ENCODE measurements at regions not wholly inside any gene's neighbourhood (a gene's known extent, or its start where the extent isn't known, plus 50 kb on each side); places are given as distances from the start of the nearest gene placed in this dataset.

DNA sequence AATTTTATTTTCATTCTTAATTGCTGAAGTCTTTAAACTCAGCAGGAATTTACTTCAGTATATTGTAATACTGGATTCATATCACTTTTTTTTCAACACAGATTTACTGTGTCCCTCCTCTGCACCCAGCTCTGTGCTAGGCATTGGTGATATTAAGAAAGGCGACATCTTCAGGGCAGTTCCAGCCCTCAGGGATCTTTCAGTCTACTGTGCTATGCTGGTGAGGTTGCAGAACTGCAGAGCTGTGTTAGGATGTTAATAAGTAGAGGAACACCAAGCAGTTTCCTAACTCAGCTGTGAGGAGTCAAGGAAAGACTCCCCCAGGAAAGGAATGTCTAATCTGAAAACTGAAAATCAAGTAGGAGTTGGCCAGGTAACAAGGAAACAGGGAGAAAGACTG lies 158.2 kb upstream of the NPY start:
- H3K27me3 ChIP-seq: no peaks in the 10 kb centered on the region
- DNase-seq: no peak
- H3K9ac ChIP-seq (ENCODE audit: low read depth in 2 of 2, low read length in 2 of 2): no peak overlapping the region
- H3K4me3 ChIP-seq: no peak overlapping the region
- intact Hi-C loops (cut with DNase I): no loop called here
- H3K9me3 ChIP-seq: no peaks in the 10 kb centered on the region
- H3K4me1 ChIP-seq: no peaks in the 10 kb centered on the region
- no peak for TF ChIP-seq CTCF (IDR thresholded peaks at IDR 0.05)
- H3K36me3 ChIP-seq: no peaks in the 10 kb centered on the region
- no peak overlapping the region for H3K27ac ChIP-seq

DNA sequence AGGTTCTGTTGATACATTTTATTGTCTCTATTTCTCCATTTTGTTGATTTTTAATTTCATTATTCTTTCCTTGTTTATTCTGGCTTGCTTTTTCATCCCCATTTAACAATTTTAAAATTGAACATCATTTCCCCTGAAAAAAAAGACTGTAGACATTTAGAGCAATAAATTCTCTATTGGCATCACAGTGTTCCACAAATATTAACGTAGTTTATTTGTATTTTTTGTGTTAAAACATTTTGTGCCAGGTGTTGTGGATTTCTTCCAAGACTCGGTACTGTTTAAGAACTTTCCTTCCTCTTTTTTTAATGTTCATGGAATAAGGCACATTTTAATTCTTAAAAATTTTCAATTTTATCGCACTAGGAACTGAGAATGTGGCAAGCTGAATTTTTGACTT lies 156.1 kb upstream of the NPY start:
- intact Hi-C loops (cut with DNase I): no loop called here
- H3K36me3 ChIP-seq: no peaks in the 10 kb centered on the region
- H3K27ac ChIP-seq: no peak overlapping the region
- H3K4me3 ChIP-seq: no peak overlapping the region
- no peak overlapping the region for H3K9ac ChIP-seq (ENCODE audit: low read depth in 2 of 2, low read length in 2 of 2)
- H3K9me3 ChIP-seq: no peaks in the 10 kb centered on the region
- H3K27me3 ChIP-seq: no peaks in the 10 kb centered on the region
- no peaks in the 10 kb centered on the region for H3K4me1 ChIP-seq
- no peak for DNase-seq
- TF ChIP-seq CTCF (IDR thresholded peaks at IDR 0.05): no peak

DNA sequence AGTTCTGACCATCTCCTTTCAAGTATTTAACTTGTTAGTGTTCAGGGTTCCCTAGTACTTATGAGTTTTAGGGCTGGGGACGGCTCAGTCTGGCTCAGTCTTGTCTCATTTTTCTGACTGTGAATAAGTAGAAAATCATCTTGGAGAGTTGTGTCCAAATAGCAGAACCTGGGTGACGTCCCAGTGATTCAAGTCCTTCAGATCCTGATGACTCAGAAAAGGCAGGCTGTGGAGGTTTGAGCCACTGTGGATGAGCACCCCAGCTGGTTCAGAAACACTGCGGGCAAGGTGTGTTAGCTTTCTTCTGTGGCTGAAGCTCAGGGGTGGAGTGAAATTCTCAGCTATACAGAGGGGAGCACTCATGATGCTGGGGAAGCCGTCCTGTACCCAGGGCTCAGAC lies 154.4 kb upstream of the NPY start:
- Histone ChIP-seq H3K9ac (ENCODE audit: low read depth in 2 of 2, low read length in 2 of 2) (no peak overlapping the region), H3K27me3 (no peaks in the 10 kb centered on the region), H3K9me3 (no peaks in the 10 kb centered on the region), H3K4me3 (no peak overlapping the region), H3K27ac (no peak overlapping the region), H3K4me1 (no peaks in the 10 kb centered on the region), H3K36me3 (no peaks in the 10 kb centered on the region)
- no peak for TF ChIP-seq CTCF (IDR thresholded peaks at IDR 0.05)
- no peak for DNase-seq
- intact Hi-C loops (cut with DNase I): no loop called here

GRCh38 chr7:24130631-24131030 lies 153.4 kb upstream of the NPY start:
- DNase-seq: no peak
- no peak overlapping the region for H3K4me3 ChIP-seq
- H3K27me3 ChIP-seq: no peaks in the 10 kb centered on the region
- H3K9me3 ChIP-seq: no peaks in the 10 kb centered on the region
- intact Hi-C loops (cut with DNase I): no loop called here
- H3K27ac ChIP-seq: no peak overlapping the region
- H3K4me1 ChIP-seq: no peaks in the 10 kb centered on the region
- TF ChIP-seq CTCF (IDR thresholded peaks at IDR 0.05): no peak
- H3K36me3 ChIP-seq: no peaks in the 10 kb centered on the region
- H3K9ac ChIP-seq (ENCODE audit: low read depth in 2 of 2, low read length in 2 of 2): no peak overlapping the region

DNA sequence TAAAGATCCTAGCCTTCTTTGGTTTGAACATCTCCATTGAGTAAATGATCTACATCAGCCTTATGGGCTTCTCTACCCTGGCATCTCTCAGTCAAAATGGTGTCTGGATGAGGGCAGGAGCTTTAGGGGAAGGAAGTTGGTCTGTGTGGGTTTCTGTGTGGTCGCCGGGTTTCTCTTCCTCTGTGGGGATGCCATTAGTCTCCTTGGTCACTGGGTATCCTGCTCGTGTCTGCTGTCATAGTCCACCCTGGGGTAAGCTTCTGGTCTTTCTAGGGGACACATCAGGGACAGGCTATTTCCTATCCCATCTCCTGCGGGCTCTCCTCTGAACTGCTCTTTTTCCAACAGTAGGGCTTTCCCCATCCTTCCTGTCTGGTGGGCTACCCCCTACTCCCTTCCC lies 150.3 kb upstream of the NPY start:
- no peak overlapping the region for H3K4me3 ChIP-seq
- intact Hi-C loops (cut with DNase I): no loop called here
- H3K27ac ChIP-seq: no peak overlapping the region
- no peak for TF ChIP-seq CTCF (IDR thresholded peaks at IDR 0.05)
- H3K36me3 ChIP-seq: no peaks in the 10 kb centered on the region
- no peaks in the 10 kb centered on the region for H3K9me3 ChIP-seq
- no peaks in the 10 kb centered on the region for H3K4me1 ChIP-seq
- no peak overlapping the region for H3K9ac ChIP-seq (ENCODE audit: low read depth in 2 of 2, low read length in 2 of 2)
- no peaks in the 10 kb centered on the region for H3K27me3 ChIP-seq
- no peak for DNase-seq

DNA sequence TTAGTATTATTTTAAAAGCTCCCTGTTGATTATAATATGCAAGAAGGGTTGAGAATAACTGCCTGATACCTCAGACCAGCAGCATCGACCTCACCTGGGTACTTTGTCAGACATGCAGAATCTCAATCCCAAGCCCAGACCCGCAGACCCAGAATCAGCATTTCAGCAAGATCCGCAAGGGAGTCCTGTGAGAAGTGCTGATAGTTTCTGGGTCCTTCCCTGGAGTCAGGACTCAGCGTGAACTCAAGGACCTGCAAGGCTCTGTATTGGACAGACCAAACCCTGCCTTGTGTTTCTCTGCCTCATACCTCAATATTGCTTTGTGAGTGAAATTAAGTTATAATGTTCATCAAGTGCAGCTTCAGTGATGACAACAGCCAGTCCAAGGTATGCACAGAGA lies 149.5 kb upstream of the NPY start:
- TF ChIP-seq CTCF (IDR thresholded peaks at IDR 0.05): no peak
- intact Hi-C loops (cut with DNase I): no loop called here
- H3K4me1 ChIP-seq: no peaks in the 10 kb centered on the region
- H3K27ac ChIP-seq: no peak overlapping the region
- H3K36me3 ChIP-seq: no peaks in the 10 kb centered on the region
- H3K4me3 ChIP-seq: no peak overlapping the region
- no peaks in the 10 kb centered on the region for H3K27me3 ChIP-seq
- no peak overlapping the region for H3K9ac ChIP-seq (ENCODE audit: low read depth in 2 of 2, low read length in 2 of 2)
- no peak for DNase-seq
- no peaks in the 10 kb centered on the region for H3K9me3 ChIP-seq

Measured in colonic mucosa (tissue), 4 donors.